Hematopoietic multipotent progenitor cell (in vitro differentiated cells): ENCODE measurements at regions not wholly inside any gene's neighbourhood (a gene's known extent, or its start where the extent isn't known, plus 50 kb on each side); places are given as distances from the start of the nearest gene placed in this dataset. TPM values are rescaled to one million over a fixed set of nuclear protein-coding genes. Genes with fewer than 3 reads are reported as not detected.
A peak's percentile ranks its signal among the peaks of the same experiment; 100 is the strongest.

Source experiments
- DNase-seq, 3 donors: peaks; one replicate each; pipeline ENCODE4 v3.0.0-alpha.2; 2011 to 2015; ENCODE audit warnings: low read depth in 2 of 3, low spot score in 2 of 3
- small RNA-seq: library from RNA; depleted of rRNA; stranded (forward); fragments of <200 nt; gene quantifications from one replicate; pipeline ENCODE3, GENCODE V24; 2012

GRCh38 chr1:65090406-65090805 is 57.6 kb upstream of the AK4 start:
- DNase-seq = no peak

DNA sequence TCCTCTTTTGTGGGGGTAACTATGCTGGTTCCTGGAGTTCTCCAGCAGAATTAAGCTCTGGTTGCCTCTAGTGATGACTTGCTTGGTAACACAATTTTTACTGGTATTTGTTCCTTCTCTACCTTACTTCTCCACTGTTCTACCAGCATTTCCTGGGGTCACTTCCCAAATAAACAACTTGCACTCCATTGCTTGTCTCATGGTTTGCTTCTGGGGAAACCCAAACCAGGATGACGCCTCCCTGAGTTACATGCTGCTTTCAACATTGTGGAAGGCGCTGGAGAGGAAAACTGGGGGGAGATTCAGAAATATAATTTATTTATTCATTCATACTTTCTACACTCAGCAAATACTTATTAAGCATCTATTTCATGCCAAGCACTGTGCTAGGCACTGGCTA is 55.3 kb upstream of the AK4 start:
- no peak for DNase-seq

- DNase-seq = no peak
These were observed 50.9 kb upstream of the AK4 start for GRCh38 chr1:65097076-65097475.

Small RNA genes in the stretch of these regions (small RNA-seq; reads per million reads assigned to genes)
- gene MIR101-1 (13.2 reads per million, percentile 93 among the genes with 10 or more reads in this experiment), gene MIR3671 (not detected), gene MRPS21P1 (not detected), gene RNU6-1176P (not detected)
